ENCODE measurements at regions not wholly inside any gene's neighbourhood (a gene's known extent, or its start where the extent isn't known, plus 50 kb on each side); places are given as distances from the start of the nearest gene placed in this dataset.

DNA sequence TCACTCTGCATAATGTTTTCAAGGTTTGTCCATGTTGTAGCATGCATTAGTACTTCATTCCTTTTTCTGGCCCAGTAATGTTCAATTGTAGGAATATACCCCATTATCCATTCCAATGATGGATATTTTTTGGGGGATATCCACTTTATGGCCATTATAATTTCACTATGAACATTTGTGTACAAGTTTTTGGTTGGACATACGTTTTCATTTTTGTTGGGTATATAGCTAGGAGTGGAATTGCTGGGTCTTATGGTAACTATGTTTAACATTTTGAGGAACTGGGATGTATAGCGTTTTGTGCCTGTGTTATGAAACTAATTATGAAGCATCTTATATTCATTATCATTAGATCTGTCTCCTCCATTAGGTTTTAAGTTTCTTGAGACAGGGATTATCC is 191.6 kb downstream of the TM9SF2 start:
- ATAC-seq (no peak), DNase-seq (ENCODE audit: low spot score) (no peak), FAIRE-seq (no peak)
- POLR2A ChIA-PET = no interaction called here
- TF ChIP-seq, protein P1, sequence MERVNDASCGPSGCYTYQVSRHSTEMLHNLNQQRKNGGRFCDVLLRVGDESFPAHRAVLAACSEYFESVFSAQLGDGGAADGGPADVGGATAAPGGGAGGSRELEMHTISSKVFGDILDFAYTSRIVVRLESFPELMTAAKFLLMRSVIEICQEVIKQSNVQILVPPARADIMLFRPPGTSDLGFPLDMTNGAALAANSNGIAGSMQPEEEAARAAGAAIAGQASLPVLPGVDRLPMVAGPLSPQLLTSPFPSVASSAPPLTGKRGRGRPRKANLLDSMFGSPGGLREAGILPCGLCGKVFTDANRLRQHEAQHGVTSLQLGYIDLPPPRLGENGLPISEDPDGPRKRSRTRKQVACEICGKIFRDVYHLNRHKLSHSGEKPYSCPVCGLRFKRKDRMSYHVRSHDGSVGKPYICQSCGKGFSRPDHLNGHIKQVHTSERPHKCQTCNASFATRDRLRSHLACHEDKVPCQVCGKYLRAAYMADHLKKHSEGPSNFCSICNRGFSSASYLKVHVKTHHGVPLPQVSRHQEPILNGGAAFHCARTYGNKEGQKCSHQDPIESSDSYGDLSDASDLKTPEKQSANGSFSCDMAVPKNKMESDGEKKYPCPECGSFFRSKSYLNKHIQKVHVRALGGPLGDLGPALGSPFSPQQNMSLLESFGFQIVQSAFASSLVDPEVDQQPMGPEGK (CRISPR knock-in tag; IDR thresholded peaks at IDR 0.05) = no peak
- no peak for TF ChIP-seq ATF1 (CRISPR knock-in tag; IDR thresholded peaks at IDR 0.05)
- no peak for TF ChIP-seq NFIB (CRISPR knock-in tag; IDR thresholded peaks at IDR 0.05; ENCODE audit: borderline replicate concordance)
- no peak for TF ChIP-seq NFYC (CRISPR knock-in tag; IDR thresholded peaks at IDR 0.05)
- TF ChIP-seq SMC3 (IDR thresholded peaks at IDR 0.05; ENCODE audit: low read length) = no peak
- TF ChIP-seq MLLT10 (CRISPR knock-in tag; IDR thresholded peaks at IDR 0.05) = no peak
- TF ChIP-seq ZBTB38 (CRISPR knock-in tag; IDR thresholded peaks at IDR 0.05) = no peak
- TF ChIP-seq IKZF1 (IDR thresholded peaks at IDR 0.05) = no peak
- TF ChIP-seq PTBP1 (IDR thresholded peaks at IDR 0.05; ENCODE audit: low read depth, low read length, poor library complexity, severe bottlenecking) = no peak
- TF ChIP-seq, protein P2, sequence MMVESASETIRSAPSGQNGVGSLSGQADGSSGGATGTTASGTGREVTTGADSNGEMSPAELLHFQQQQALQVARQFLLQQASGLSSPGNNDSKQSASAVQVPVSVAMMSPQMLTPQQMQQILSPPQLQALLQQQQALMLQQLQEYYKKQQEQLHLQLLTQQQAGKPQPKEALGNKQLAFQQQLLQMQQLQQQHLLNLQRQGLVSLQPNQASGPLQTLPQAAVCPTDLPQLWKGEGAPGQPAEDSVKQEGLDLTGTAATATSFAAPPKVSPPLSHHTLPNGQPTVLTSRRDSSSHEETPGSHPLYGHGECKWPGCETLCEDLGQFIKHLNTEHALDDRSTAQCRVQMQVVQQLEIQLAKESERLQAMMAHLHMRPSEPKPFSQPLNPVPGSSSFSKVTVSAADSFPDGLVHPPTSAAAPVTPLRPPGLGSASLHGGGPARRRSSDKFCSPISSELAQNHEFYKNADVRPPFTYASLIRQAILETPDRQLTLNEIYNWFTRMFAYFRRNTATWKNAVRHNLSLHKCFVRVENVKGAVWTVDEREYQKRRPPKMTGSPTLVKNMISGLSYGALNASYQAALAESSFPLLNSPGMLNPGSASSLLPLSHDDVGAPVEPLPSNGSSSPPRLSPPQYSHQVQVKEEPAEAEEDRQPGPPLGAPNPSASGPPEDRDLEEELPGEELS (CRISPR knock-in tag; IDR thresholded peaks at IDR 0.05) = no peak
- TF ChIP-seq ZSCAN9 (CRISPR knock-in tag; IDR thresholded peaks at IDR 0.05; ENCODE audit: borderline replicate concordance) = no peak
- no peak for TF ChIP-seq ZNF678 (CRISPR knock-in tag; IDR thresholded peaks at IDR 0.05)
- TF ChIP-seq, protein P3, sequence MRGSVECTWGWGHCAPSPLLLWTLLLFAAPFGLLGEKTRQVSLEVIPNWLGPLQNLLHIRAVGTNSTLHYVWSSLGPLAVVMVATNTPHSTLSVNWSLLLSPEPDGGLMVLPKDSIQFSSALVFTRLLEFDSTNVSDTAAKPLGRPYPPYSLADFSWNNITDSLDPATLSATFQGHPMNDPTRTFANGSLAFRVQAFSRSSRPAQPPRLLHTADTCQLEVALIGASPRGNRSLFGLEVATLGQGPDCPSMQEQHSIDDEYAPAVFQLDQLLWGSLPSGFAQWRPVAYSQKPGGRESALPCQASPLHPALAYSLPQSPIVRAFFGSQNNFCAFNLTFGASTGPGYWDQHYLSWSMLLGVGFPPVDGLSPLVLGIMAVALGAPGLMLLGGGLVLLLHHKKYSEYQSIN (CRISPR knock-in tag; IDR thresholded peaks at IDR 0.05; ENCODE audit: borderline replicate concordance) = no peak
- TF ChIP-seq FOXA1 (IDR thresholded peaks at IDR 0.05) = no peak
- TF ChIP-seq FOXA1 (CRISPR knock-in tag; IDR thresholded peaks at IDR 0.05) = no peak
- no peak for TF ChIP-seq SIN3A (IDR thresholded peaks at IDR 0.05; ENCODE audit: borderline replicate concordance, low read depth, low read length)
- BruUV-seq (replicated peaks) = no TSS peak
- no peaks in the 10 kb centered on the region for H3K79me2 ChIP-seq (ENCODE audit: insufficient read depth, low read length)
- WGBS (ENCODE audit: low lambda C conversion rate) = 83% methylated on average over 2 of the region's 2 CpGs
- no peak overlapping the region for H3K9ac ChIP-seq (ENCODE audit: insufficient read depth, low read depth, low read length)
- H4K20me1 ChIP-seq (ENCODE audit: insufficient read depth, low read length) = no peaks in the 10 kb centered on the region
- H3K9me3 ChIP-seq (ENCODE audit: low read length) = no peaks in the 10 kb centered on the region
- intact Hi-C loops (cut with micrococcal nuclease; ENCODE audit: unreplicated experiment) (no loop called here), in situ Hi-C loops (cut with HindIII; ENCODE audit: extremely low pct_ligation_motif_present, low pct_unique_long_range_greater_than_20kb) (no loop called here)
- no peaks in the 10 kb centered on the region for H3K36me3 ChIP-seq (replicated peaks in 1 of 2; ENCODE audit: control insufficient read depth in 1 of 2, insufficient read depth in 2 of 2, low read length in 2 of 2)
- H3K27ac ChIP-seq (ENCODE audit: extremely low read length, insufficient read depth, low read length) = no peak overlapping the region
- CTCF ChIA-PET (ENCODE audit: low intra/inter-chr PET ratio, low total read pairs) = no interaction called here
- peaks cover 21% of the 10 kb centered on the region for H3K4me1 ChIP-seq (ENCODE audit: insufficient read depth, low read length)
- H3K4me3 ChIP-seq (replicated peaks in 1 of 3; ENCODE audit: insufficient read depth in 1 of 3, low read depth in 2 of 3, low read length in 3 of 3) = no peak overlapping the region
- no peak overlapping the region for H2AFZ ChIP-seq (ENCODE audit: low read length)
- H3K4me2 ChIP-seq (ENCODE audit: low read depth, low read length) = no peak overlapping the region
- no peaks in the 10 kb centered on the region for H3K27me3 ChIP-seq (ENCODE audit: control insufficient read depth in 1 of 2, insufficient read depth in 2 of 2, low read length in 2 of 2)
